GM18517 (cell line): ENCODE measurements at regions not wholly inside any gene's neighbourhood (a gene's known extent, or its start where the extent isn't known, plus 50 kb on each side); places are given as distances from the start of the nearest gene placed in this dataset.

Experiments used
- ATAC-seq: cut with Tn5 transposase; IDR thresholded peaks from one replicate; pipeline ENCODE4 v1.9.1; 2021; ENCODE audit warnings: mild to moderate bottlenecking, moderate library complexity; ENCODE audit not compliant: unreplicated experiment

DNA sequence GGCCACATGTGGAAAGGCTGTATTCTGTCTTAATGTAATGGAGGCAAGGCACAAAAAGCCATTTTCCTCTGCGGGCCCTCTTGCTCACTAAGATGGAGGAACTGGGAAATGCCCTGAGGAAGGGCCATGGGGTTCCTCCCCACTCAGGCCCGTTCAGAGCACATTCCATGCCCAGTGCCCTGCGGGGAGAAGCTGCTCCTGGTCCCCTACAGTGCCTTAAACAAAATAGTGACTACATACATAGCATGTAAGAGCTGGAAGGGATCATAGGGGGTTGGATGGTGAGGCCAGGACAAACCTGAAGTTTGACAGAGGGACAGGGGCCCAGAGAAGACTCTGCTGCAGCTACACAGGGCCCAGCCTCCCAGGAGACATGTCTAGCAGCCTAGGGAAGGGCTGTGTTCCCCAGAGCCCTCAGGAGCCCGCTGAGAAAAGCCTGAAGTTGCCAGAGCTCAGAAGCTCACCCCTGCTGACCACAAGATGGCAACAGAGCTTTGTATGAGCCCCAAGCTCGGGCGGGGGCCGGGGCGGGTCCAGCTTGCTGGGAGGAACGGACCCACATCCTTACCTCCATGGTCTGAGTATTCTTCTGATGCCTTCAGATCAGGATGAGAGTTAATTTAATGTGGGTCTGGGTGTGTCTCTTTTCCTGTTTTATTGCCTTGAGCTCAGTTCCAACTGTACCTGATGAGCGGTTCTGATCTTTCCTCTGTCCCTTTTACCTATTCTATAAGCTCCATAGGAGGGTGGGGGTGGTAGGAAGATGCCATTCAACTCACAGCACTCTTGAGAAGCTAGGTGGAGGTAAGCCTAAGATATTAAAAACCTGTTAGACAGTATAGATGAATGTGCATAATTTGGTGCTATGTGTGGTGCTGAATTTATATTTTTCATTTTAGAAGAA is 242.9 kb downstream of the CDC5L start:
- no peak for ATAC-seq

DNA sequence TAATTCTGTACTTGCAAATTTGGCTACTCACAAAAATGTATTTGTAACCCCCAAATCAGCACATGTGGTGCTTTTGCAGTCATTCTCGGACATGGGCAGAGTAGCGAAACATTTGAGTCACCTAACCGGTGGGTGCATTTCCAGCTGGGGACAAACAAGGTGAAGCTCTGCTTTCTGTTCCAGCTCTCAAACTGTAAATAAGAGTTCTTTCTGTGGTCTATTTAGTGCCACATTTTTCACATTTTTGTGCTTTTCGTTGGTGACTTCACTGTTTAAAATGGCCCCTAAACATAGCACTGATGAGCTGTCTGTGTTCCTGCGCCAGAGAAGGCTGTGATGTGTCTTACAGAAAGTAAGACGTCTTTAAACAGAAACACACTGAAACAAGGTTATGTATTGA is 244.5 kb downstream of the CDC5L start:
- no peak for ATAC-seq

DNA sequence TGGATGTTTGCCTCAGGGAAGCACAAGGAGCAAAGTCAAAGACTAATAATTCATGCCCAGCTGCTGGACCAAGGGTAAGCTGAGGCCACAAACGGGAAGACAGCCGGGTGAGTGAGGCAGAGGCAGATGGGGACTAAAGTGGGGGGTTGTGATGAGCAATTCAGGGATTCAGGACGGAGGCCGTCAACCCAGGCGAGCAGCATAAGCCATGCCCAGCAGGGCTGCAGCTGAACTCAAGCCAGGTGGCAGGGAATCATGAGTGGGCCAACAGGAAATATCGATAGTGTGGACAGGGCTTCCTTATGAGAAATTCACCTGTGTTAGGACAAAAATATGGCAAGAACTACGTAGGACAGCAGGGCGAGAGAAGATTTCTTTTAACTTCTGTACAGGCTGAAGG is 246.8 kb downstream of the CDC5L start:
- no peak for ATAC-seq

DNA sequence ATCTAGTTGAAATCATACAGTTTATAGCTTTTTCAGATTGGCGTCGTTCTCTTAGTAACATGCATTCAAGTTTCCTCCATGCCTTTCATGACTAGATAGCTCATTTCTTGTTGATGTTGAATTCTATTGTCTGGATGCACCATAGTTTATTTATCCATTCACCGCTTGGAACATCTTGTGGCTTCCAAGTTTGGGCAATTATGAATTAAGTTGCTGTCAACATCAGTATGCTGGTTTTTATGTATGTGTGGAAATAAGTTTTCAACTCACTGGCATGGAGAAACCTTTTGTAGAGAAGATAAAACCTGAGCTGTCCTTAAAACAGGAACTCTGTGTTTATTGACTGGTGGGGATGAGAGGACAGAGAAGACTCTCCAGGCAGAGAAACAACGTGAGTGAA is 248.0 kb downstream of the CDC5L start:
- no peak for ATAC-seq

DNA sequence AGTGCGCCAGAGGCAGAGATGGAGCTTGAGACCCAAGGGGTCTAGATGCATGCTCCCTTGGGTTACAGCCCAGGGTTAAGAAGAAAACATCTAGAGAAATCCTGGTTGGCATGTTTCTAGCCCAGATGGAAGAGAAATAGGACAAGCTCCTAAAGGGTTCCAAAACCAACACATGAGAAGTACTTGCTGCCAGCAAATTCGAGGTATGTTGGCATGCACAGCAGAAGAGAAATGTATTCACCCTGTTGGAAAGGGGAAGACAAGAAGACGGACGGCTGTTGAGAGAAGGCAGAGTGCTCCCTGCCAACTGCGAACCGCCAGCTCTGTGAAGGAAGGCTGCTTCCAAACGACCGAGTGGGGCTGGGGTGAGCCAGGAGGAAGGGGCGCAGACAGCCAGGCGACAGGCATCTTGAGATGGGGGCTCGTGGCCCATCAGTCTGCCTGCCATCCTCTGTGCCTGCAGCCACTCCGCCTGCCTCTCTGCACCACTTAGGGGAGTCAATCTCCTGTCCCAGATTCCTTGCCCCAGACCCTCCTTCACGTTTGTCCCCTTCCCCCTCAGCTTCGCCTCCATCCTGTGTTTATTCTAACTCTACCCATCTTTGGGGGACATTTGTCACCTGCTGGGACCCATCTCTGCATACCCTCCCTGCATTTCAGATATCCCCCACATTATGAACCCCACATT is 249.2 kb downstream of the CDC5L start:
- no peak for ATAC-seq

DNA sequence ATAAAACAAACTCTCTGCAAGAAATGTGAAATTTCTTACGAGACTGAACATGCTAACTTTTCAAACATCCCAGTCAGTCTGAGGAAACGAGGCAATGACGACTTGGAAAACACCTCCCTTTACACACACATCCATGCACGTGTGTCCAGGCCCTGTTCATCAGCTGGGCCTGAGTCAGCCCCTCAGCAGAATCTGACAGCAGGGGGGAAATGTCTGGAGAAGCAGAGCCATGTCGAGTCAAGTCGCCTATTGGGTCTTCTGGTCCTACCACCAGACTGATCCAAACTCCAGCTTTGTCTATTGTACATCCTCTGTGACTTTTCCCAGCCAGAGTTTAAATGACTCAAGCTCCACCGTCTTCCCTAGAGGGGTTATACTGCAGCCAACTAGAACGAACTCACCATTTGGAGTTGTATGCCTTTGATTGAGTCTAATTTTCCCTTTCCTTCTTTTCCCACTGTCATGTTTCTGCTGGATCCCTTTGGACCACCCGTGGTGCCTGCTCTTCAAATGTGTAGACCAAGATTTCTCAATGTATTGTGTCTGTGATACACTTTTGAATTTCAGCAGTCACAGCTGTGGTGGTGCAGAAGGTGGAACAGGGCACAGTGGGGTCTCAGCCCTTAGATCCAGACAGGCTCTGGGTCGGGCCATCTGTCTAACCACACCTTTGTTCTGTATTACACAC is 254.0 kb downstream of the CDC5L start:
- ATAC-seq = no peak

DNA sequence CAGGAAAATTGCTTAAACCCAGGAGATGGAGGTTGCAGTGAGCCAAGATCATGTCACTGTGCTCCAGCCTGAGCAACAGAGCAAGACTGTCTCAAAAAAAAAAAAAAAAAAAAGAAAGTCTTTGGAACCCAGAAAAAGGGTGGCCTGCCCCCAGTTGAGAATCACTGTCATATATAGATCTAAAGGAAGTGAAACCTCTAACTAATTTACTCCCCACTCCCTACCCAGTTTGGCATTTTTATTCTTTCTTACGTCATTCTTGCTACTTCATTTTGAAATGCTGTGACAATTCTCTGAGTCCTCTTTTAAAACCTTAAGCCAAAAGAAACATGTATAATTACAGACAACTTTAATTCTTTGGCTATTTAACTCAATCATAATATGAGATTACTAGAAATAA is 254.8 kb downstream of the CDC5L start:
- no peak for ATAC-seq

DNA sequence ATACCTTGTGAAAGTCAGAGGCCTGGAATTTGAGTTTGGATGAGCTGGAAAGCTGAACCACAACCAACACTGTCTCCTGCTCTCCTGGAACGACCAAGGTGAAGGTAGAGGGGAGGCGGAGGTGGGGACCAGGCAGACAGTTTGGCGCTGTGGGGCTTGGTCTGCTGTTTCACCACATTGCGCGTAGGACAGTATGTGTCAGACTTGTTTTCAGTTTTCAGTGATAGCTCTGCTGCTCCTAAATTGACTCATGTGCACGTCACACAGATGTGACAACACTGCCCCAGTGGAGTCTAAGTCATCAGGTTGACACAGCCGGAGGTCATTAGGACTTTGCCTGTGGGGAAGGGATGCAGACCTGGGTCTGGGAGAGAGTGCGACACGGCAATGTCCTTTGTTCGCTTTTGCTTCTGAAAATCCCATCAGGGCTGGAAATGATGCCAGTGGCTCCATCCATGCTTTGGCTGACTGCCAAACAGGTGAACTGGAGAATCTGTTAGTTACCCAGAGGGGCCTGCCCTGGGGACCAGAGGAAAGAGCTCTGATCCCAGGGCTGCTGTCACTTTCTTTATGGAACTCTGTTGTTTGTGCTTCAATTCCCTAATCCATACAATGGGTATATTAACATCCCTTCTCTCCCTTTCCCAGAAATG is 255.5 kb downstream of the CDC5L start:
- no peak for ATAC-seq

DNA sequence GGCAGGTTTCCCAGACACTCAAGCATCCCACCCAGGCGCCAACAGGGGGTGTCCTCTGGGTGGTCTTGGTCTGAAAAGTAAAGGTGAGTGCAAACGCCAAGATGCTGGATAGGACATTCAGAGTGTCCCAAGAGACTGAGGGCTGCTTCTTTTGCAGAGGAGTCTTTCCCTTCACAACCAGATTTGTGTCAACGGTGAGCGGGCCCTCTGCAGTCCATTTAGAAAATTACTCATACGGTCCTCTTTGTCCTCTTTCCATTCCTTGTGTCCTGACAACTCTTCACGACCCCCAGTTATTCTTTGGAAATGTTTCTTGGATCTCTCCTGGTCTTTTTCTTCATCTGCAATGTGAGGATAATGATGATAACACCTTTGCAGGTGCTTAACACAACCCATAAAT is 257.8 kb downstream of the CDC5L start:
- ATAC-seq = no peak

DNA sequence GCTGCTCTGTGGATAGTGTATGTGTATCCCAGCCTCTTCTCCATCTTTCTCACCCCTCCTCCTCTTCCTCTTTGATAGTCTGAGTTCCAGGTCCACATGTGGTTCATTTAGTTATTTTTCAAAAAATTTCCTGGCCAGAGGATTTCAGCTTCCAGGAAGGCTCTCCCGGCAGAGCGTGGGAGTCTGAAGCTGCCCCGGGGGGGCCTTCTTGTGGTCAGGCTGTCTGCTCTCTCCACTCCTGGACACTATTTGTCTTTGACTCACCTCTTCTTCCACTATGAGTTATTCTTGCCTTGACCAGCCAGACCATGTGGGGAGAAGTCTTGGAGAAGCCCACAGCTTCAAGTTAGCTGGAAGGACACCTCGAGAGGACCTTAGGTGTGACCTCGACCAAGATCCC is 258.8 kb downstream of the CDC5L start:
- ATAC-seq = no peak

DNA sequence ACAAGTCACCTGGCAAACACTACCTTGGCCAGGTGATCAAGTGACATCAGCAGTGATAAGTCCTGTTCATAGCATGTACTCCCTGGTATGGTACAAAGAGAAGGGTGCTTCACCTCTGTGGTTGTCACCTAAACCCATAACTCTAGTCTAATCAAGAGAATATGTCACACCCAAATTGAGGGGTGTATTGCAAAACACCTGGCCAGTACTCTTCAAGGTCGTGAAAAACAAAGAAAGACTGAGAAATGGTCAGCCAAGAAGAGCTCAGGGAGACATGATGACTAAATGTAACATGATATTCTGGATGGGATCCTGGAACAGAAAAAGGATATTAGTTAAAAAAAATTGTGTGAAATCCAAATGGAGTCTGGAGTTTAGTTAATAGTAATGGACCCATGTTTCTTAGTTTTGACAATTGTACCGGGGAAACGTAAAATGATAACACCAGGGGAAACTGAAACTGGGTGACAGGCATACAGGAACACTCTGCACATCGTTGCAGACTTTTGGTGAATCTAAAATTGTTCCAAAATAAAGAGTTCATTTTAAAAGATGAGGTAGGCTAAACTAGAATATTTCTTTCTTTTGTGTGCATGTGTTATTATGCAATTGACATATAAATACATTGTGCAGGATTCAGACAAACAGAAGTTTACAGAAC is 262.0 kb downstream of the CDC5L start:
- ATAC-seq = no peak

DNA sequence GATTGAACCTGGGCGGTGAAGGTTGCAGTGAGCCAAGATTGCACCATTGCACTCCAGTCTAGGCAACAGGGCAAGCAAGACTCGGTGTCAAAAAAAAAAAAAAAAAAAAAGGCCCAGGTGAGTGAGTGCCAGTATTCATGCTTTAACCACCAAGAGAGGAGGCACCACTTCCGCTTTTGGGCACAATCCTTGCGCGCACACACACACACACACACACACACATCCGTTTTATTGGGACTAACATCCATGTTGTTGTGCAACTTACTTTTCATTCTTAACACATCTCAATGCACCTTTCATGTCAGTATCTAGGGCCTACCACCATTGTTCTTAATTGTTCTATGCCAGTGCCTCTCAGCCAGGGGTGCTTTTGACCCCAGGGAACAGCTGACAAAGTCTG is 263.0 kb downstream of the CDC5L start:
- no peak for ATAC-seq

DNA sequence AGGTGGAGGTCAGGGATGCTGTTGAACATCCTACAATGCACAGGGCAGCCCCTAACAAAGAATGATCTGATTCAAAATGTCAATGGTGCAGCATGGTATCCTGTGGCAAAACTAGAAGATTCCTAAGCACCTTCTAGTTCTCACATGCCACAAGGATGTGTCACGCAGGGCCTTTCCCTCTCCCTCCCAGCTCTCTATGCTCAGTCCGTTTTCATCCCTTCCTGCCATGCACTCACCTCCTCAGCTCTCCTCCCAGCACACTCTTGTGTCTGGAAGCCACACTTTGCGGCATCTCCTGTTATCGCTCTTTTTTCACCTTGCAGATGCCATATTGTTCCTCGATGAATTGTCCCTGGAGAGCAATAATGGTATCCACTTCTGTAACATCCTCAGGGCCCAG is 263.4 kb downstream of the CDC5L start:
- no peak for ATAC-seq

DNA sequence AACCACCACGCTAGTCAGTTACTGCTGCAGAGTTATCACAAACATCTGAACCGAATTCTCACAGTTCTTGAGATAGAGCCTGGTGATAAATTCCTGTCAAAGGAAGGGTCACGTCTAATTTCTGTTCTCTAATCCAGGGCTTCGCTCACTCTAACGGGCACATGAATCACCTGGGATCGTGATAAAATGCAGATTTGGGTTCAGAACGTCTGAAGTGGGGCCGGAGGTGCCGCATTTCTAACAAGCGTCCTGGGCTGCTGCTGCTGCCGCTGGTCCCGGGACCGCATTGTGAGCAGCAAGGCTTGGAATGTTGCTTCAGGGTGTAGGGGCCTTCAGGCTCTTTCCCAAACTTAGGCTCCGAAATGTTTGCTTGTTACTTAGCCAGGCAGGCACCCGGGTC is 264.1 kb downstream of the CDC5L start:
- ATAC-seq = no peak

DNA sequence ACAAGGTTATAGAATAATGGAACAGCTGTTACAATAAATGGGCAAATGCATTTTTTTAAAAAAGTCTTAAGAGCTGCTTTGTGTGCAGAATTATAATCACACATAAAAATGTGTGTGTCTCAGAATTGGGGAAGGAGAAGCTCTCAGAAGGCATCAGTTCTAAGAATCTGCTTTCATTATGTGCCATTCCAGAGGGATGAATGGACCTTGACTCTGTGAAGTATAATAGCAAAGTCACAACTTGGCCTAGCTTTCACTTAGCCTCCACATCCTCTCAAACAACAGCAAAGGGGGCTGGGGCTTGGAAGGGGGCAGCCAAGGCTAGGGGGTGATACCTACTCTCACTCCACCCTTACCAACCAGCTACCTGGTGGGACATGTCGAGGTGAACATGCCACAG is 265.0 kb downstream of the CDC5L start:
- no peak for ATAC-seq

DNA sequence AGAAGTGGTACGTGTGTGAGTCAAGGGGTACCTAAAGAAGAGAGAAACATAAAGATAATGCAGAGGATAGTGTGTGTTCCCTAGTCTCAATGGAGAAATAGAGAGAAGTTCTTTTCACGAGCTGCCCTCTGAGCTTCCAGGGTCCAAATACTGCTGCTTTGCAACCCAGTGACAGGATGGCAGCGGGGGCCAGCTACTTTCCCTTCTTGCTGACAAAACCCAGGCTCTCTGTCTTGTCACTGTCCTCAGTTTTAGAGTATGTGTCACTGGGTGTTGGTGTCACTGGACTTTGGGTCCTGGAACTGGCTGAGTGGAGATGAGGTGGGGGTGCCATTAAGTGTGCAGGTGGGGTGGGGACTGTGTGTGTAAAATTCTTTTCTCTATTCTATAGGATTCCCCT is 265.6 kb downstream of the CDC5L start:
- no peak for ATAC-seq

DNA sequence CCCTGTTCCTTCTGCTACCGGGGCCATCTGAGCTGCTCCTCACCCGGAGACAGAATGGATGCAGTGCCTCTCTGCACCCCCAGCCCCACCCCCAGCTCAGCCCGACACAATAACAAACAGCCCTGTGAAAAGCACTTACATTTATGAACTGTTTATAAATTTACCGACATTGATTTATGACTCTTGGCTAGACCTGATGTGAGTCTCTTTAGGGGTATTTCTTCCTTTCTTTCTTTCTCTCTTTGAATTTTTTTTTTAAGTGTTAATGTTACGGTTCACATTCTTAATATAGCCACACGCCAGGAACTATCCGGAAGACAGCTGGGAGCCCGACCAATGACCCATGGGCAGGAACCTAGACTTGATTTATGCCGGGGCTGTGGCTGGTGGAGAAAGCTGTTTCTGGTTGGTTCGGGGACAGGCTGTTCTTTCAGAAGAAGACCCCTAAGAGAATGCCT is 266.3 kb downstream of the CDC5L start:
- no peak for ATAC-seq

DNA sequence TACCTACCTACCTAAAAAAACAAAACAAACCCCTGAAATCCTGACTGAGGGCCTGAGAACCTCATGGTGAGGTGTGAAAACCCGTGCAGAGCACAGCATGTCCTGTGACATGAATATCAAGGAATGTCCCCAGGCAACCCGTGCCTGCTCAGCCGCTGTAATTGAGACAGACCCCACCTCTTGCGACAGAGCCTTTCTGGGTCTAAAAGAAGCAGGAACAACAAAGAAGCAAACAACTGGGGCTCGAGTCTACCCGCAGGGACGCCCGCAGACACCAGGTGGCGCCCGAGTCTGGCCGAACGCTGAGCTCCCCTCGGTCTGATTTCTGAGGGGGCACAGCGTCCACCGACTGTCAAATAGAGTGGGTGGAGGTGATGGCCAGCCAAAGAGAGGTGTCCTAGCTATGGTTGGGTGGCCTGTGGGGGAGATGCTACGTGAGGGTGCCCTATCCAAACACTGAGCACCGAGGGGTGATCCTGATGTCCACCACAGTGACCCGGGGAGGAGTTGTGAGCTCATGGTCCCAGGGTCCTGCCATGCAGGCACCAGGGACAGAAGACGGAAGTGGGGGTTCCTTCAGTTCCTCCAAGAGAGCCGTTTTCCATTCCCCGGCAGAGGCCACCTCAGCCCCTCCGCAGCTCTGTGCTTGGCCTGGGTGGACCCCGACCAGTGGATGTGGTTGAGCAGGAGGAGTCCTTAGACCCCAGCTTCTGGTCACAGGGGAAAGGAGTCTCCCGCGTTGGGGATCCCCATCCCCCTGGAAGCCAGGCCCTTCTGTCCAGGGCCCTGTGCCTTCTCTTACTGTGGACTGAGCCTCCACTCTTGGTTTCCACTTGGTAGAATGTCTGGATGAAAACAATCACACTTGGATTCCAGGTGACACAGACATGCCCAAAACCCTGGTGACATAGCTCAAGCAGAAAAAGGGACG is 268.2 kb downstream of the CDC5L start:
- no peak for ATAC-seq

DNA sequence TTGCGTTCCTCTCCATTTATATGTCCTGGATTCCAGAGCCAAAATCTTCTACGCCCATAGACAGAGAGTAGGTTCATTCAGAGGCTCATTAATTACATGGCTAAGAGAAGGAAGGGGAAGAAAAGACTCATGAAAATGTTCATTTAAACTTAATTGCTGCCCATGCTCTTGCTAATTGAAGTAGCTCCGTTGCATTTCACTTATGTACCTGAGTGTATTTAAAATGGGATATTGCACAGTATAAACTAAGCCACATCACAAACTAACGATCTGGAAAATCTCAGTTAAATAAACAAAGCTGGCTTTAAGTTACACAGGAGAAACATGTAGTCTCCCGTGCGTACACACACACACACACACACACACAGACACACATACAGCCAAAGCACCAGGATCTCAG is 269.2 kb downstream of the CDC5L start:
- no peak for ATAC-seq
